Ammon's horn (tissue), 1 donor: ENCODE measurements at regions not wholly inside any gene's neighbourhood (a gene's known extent, or its start where the extent isn't known, plus 50 kb on each side); places are given as distances from the start of the nearest gene placed in this dataset.

Source experiments
- DNase-seq: peaks from one replicate; pipeline ENCODE4 v3.0.0-alpha.2; 2016; ENCODE audit warnings: low spot score

DNA sequence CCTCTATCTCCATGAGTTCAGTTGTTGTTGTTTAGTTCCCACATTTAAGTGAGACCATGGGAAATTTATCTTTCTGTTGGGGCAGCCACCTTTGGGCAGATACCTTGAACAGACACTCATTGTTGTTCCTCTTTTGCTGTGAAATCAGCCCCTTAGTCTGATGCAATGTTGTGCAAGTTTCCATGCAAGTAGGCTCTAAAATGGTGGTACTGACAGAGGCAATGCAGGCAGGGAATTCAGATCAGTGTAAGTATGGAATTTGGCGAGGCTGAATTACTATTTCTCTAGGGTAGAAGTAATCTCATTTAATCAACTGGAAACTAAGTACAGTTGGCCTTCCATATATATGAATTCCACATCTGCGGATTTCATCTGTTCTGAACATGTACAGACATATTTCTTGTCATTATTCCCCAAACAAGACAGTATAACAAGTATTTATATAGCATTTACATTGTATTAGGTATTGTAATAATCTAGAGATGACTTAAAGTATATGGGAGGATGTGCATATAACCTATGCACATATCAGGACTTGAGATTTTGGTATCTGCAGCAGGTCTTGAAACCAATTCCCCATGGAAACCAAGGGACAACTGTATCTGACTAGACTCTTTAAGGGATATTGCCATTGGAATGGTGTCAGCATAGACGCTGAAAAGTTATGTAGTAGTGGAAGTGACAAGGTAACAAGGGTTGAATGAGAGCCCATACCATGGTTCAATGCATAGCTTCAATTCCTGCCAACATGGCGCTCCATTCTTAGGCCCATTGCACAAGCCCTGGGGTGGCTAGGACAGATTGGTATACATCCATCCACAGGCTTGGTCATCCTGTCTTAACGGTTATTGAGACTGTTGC lies 281.5 kb upstream of the HTR2A start:
- no peak for DNase-seq

DNA sequence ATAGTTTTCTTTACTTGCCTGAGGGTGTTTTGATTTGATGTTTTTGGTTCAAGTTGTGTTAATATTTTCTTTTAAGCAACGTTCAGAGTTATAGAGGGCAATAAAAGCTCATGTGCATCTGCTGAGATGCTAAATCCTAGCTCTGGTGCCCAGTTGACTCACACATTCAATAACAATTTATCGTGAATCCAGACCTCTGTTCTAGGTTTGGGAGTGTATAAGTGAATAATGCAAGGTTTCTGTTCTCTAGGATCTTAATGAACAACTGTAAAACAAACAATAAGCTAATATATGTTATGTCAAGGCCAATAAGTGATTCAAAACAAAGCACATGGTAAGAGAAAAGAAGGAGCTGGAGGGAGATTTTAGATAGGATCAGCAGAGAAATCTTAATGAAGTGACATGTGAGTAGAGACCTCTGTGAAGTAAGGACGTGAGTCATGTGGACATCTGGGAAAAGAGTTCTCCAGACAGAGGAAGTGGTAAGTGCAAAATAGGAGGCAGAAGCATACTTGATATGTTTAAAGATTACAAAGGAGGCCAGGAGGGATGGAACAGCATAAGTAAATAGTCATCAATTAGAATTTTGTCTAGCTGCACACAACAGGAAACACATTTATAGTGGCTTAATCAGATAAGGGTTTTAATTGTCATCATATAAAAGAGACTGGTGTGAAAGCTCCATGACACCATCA lies 278.5 kb upstream of the HTR2A start:
- DNase-seq, result no peak

DNA sequence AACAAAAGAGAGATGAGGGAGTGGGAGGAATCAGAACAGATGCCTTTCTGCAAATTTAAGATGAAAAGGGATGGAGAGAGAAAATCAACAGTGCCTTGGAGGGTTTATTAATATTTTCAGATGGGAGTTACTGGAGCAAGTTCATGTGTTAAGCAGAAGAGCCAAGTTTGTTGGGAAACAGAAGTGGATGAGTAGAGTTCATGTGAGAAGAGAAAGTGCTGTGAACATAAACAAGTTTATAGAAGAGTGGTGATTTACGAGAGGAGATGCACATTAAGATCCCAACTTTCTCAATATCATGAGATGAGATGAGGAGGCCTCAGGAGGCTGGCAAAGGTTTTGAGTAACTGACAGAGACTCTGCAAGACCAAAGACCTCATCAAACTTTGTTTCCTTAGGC lies 274.1 kb upstream of the HTR2A start:
- no peak for DNase-seq

DNA sequence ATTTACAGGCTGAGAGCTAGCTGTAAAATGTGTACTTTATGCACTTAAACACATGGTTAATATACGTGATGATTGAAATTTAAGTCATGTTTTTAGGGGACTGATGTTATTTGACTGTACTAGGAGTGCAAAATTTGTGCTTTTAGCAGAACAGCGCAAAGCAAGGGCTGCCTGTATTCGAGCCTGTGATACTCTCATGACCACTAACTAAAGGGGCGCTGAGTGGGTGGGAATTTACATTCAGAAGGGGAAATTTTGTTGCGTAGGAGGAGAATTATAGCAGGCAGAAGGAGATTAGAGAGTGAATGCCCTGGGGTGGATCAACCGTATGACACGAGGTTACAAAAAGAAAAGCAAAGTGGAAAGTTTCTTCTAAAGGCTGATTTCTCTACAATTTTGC lies 271.8 kb upstream of the HTR2A start:
- DNase-seq, result no peak

DNA sequence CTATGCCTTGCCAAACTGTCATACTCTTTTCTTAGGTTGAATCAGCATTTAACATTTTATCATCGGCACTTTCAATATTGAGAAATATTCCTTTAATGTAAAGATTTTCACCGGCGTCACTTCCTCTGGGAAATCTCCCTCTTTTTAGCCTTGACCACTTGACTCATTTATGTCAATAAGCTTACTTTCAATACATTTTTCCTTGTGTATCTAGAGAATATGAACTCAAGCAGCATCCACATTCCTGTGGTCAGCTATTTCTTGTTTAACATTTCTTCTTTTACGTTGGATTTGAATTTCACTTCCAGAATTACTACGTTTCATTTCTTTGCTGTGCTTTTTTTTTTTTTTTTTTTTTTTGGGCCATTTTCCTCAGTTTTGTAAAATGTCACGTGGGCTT lies 271.2 kb upstream of the HTR2A start:
- DNase-seq, result no peak

DNA sequence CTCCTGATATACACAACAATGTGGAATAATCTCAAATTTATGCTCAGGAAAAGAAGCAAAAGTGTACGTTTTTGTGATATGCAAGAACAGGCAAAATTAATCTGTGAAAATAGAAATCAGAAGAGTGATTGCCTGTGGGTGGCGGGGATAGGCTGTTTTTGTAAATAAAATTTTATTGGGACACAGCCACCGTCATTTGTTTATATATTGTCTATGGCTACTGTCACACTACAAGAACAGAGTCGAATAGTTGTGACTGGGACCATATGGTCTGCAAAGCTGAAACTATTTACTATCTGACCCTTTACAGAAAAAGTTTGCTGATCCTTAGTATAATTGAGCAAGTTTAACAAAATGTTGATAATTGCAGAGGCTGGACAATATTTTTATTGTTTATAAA lies 269.5 kb upstream of the HTR2A start:
- DNase-seq, result no peak

DNA sequence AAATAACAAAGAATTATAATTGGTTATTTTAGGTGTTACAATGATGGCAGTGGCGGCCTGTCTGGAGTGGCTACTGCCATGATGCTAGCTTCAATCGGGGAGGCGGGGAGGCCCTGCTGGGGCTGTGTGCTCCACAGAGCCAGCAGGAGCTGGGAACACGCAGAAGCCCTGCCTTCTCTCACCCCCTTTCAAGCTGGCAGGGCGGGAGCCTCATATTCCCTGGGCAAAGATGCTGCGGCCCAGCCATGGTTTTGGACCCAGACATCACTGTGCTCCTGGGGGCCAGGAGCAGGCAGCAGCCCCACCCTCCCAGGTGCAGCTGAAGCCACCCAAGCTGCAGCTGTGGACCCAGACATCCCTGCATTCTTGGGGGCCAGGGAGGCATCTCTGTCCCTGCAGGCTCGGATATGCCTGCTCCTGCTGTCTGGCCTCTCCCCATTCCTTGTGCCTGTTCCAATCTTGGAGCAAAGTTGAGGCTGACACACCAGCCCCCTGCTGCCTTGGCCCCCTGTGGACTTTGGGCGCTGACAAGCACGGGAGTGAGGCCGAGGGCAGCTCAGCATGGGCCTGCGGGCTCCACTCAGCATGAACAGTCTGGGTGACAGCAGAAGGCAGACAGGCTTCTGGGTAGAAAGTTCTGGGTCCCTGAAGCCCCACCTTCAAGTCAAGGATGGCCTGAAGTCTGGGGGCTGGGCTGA lies 263.1 kb upstream of the HTR2A start:
- DNase-seq, result no peak

DNA sequence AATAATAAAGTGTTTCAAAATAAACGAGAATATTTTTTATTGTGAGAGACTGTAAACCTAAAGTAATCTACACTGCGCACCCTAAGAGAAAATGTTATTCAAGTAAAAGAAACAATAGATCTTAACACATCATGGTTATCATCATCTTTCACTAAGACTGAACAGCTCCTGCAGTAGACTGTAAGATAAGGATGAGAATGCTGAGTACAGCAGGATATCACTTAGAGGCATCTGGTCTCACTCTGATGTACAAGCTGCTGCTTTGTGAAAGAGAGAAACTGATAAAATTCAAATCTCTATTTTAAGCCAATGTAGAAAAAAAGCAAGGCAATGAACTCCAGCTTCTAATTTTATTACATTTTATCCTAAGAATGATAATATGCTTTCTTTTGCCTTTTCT lies 261.7 kb upstream of the HTR2A start:
- DNase-seq, result no peak

DNA sequence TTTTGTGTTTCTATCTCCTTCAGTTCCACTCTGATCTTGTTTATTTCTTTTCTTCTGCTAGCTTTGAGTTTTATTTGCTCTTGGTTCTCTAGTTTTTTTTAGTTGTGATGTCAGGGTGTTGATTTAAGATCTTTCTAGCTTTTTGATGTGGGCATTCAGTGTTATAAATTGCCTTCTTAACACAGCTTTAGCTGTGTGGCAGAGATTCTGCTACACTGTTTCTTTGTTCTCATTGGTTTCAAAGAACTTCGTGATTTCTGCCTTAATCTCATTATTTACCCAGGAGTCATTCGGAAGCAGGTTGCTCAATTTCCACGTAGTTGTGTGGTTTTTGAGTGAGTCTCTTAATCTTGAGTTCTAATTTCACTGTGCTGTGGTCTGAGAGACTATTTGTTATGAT lies 251.7 kb upstream of the HTR2A start:
- DNase-seq, result no peak

DNA sequence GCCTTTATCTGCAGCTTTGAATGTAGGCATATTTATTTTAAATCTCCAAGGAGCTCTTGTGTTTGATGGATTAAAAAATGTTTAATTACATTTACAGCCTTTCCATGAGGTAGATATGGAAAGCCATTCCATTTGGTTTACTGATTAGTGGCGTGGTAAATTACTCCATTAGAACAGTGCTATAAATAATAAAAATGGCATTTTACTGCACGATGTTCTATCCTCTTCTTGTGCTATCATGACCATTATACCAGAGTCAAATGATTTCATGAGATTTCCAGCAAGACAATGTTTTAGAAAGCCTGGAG lies 250.9 kb upstream of the HTR2A start:
- no peak for DNase-seq

DNA sequence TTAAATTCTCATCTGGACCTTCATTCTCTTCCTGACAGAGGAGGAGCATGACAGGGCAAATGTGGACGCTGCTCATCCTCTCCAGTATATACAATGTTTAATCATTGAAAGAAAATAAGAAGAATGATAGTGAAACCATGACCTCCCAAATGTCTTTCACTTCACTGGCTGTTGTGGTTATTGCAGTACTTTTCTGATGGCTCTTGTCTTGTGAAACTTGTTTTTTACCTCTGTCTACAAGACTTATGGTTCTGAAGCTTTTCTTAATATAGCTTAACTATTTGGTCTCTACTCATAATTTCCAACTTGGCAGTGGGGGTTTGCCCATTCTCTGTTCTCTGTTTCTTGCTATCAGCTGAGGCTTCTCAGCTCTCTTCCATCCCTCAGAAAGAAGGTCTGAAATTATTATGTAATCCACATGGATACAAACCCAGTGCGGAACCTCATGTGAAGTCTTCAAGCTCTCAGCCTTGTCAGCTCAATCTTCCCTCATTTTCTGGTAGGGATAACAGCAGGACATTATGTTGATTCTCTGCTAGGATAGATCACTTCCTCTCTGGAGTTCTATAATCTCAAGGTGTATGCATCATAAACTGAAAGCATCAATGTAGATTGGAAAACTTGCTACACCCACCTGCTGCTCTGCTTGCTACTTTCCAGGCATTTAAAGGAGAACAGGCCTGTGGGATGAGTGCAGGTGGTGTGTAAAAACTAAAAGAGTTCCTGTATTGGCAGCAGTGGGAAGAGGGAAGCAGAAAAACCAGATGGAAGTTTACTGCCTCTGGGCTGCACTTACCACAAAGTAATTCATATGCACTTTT lies 250.3 kb upstream of the HTR2A start:
- no peak for DNase-seq

DNA sequence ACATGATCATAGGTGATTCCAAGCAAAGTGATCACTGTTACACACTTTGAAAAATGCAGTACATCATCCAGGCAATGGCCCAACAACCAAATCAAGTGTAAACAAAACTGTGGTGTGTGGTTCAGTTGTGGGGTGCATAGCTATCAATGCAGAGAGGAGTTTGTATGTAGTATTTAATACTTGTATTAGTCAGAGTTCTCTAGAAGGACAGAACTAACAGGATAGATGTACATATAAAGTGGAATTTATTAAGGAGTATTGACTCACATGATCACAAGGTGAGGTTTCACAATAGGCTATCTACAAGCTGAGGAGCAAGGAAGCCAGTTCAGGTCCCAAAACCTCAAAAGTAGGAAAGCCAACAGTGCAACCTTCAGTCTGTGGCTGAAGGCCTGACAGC lies 249.3 kb upstream of the HTR2A start:
- DNase-seq, result no peak

DNA sequence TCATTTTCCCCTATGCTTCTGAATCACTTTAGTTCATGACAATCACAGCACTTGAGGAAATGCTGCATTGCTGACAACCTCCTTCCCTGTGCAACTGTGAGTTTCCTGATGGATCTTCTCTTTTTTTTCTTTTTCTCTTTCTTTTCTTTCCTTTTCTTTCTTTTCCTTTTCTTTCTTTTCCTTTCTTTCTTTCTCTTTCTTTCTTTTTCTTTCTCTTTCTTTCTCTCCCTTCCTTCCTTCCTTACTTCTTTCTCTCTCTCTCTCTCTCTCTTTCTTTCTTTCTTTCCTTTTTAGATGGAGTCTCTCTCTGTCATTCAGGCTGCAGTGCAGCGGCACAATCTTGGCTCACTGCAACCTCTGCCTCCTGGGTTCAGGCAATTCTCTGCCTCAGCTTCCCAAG lies 247.9 kb upstream of the HTR2A start:
- no peak for DNase-seq

DNA sequence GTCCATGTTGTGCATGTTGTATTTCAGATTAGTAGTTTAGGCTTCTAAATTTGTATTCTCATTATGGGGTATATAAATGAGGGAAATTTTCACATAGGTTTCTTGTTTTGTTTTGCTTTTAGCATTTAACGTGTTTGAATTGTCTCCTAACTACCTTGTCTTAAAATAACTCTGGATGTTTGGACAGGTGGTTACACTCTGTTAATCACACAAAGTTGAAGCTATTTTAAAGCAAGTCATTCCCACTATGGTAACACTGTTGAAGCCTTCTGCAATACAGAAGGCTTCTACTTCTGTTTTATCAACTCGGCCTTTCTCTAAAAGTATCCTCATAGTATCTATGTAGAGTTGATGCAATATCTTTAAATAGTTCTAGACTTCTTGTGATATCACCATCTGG lies 245.3 kb upstream of the HTR2A start:
- no peak for DNase-seq

DNA sequence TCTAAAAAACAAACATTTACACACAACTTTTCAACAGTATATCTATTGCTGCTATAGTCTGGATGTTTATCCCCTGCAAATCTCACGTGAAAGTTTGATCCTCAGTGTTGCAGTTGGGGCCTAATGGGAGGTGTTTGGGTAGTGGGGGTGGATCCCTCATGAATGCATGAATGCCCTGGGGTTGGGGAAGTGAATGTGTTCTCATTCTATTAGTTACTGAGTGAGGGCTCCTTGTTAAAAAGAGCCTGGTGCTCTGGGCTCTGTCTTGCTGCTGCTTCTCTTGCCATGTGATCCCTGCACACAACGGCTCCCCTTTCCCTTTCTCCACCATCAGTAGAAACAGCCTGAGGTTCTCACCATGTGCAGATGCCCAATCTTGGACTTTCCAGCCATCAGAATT lies 242.7 kb upstream of the HTR2A start:
- no peak for DNase-seq

DNA sequence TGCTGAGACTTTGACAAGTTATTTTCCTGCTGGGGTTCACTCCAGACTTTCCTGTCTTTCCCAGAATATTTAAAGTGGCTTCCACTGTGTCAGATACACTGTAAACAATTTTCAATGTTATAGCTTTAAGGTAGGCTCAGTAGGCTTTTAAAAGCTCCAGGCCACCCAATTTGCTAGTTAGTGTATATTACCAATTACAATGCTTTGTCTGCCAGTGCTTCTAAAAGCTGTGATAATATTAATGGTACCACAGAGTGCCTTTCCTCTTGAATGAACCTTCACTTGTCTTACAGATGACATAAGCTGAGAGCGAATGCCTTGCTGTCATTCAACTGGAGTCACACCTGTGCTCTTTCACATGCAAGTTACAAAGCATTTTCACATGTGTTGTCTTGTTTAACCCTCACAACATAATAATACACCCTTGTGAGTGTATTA lies 239.7 kb upstream of the HTR2A start:
- DNase-seq, result no peak

DNA sequence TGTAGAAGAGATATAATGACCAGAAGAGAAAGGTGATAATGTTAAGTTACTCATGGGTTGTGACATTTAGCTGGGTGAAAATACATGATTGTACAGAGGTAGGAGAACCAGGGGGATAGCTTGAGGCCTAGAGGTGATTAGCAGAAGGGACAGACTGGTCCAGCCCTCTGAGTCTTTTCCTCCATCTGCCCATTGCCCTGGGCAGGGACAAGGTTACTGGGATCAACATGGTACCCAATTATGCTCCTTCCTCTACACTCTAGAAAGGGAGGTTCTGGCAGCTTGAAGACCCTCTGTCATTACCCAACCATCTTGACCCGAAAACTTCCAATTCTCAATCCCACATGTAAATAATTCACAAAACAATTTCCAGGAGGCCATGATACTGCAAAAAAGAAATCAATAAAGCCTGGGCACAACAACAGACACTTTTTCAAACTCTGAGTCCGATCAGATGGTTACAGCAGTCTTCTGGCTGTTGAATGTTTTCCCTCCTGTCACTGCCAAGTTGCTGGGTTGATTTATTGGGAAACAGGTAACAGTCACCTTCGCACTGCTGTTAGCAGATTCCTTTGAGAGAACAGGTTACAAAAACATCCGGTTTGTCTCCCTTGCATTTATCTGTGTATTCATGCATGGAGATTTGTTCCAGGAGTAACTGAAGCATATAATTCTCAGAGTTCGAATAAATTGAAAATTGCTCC lies 239.1 kb upstream of the HTR2A start:
- no peak for DNase-seq

DNA sequence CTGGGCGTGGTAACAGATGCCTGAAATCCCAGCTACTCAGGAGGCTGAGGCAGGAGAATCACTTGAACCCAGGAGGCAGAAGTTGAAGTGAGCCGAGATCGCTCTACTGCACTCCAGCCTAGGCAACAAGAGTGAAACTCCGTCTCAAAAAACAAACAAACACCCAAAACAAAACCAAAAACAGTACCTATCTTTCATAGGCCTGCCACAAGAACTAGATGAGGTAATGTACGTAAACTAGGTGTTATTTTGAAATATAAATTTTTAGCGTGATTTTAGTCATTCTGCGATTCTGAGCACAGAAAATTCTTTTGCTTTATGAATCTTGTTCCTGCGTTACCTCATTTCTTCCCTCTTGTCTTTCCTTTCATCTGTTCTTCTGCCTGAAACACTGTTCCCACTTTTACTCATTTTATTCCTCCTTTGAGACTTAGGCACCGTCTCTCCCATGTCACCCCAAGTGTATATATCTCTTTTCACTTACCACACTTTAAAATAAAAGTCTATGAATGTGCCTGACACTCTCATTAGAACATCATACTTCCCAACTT lies 238.2 kb upstream of the HTR2A start:
- DNase-seq, result no peak

DNA sequence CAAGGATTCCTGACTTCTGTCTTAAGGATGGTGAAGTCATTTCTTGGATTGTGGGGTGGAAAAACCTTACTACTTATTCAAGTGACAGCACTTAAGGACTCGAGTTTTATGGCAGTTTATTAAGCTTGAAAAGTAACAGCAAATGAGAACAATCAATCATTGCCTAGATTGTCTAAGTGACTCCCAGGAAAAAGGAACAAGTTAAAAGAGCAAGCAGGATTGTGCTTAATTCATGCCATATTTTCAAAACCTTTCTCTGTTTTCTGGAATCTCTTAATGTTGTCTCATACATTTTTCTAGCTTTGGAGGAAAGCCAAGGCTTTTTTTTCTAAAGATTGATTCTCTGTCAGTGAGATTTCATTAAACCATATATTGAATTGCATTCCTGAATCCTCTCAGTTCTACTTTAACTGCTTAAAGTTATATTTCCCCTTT lies 236.2 kb upstream of the HTR2A start:
- DNase-seq, result no peak

DNA sequence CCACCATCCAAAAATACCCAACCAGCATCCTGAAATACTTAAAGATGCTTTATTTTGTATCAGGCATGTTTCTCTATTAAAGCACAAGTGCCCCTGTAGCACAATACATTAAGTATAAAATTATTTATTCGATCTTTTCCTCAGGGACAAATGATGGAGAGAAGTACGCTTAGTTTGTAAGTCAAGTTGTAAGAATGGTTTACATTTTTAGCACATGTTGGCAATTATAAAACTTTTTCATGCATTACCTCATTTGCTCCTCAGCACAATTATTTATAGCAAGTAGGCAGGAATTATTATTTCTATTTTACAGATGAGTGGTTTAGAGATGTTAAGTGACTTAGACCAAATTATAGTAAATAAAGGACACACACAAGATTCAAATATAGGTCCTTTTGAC lies 232.6 kb upstream of the HTR2A start:
- no peak for DNase-seq

DNA sequence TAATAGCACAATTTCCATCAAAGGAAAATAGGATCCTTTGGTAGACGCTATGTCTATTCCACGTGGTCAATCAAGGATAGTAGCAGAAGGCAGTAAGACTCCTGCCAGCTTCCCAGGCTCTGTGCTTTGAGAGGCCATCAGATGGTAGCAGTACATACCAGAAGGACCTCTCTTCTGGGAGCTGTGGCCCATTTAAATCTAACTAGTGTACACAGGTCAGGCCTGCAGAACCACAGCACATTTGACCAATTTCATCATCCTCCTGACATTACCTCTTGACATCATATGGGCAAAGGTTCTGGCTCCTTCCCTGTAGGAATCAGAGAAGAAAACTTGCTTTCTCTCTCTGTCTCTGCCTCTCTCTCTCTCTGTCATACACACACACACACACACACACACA lies 229.6 kb upstream of the HTR2A start:
- DNase-seq, result no peak
